KMS-11 (cell line): ENCODE measurements at regions not wholly inside any gene's neighbourhood (a gene's known extent, or its start where the extent isn't known, plus 50 kb on each side); places are given as distances from the start of the nearest gene placed in this dataset.
"Not testable (repeated sequence)": the region's sequence is repeated elsewhere in the genome, so short reads cannot be mapped to it uniquely, and the experiment has no call there.

Source experiments
- H2AFZ ChIP-seq: fragments of 200-600 bp; sonication (generic); 2 replicates; pipeline ENCODE4 v1.6.1; 2016; ENCODE audit warnings: antibody characterized with exemption, mixed run types, low read depth
- H3K27ac ChIP-seq: fragments of 200-600 bp; sonication (generic); 2 replicates; pipeline ENCODE4 v1.6.1; 2016; ENCODE audit warnings: mild to moderate bottlenecking, mixed run types
- H3K27me3 ChIP-seq: fragments of 200-600 bp; sonication (generic); 2 replicates; pipeline ENCODE4 v1.6.1; 2017; ENCODE audit warnings: mild to moderate bottlenecking, low read depth, mixed run types, moderate library complexity; ENCODE audit not compliant: insufficient read depth
- H3K36me3 ChIP-seq: fragments of 200-600 bp; sonication (generic); 2 replicates; pipeline ENCODE4 v1.6.1; 2017; ENCODE audit warnings: mild to moderate bottlenecking, mixed run types; ENCODE audit not compliant: insufficient read depth
- H3K4me1 ChIP-seq: fragments of 200-600 bp; sonication (generic); 2 replicates; pipeline ENCODE4 v1.6.1; 2016; ENCODE audit warnings: mild to moderate bottlenecking, low read depth, mixed run types; ENCODE audit not compliant: poor library complexity, severe bottlenecking
- H3K4me2 ChIP-seq: fragments of 200-600 bp; sonication (generic); 2 replicates; pipeline ENCODE4 v1.7.0; 2016; ENCODE audit warnings: mild to moderate bottlenecking, mixed run types
- H3K4me3 ChIP-seq: fragments of 200-600 bp; sonication (generic); IDR thresholded peaks from 2 replicates; pipeline ENCODE4 v1.6.1; 2017; ENCODE audit warnings: low read depth, low read length, mixed read lengths; ENCODE audit not compliant: insufficient read depth
- H3K79me2 ChIP-seq: fragments of 200-600 bp; sonication (generic); 2 replicates; pipeline ENCODE4 v1.6.1; 2016; ENCODE audit warnings: low read depth, mixed run types; ENCODE audit not compliant: insufficient read depth
- H3K9ac ChIP-seq: fragments of 200-600 bp; sonication (generic); 2 replicates; pipeline ENCODE4 v1.6.1; 2016; ENCODE audit warnings: mild to moderate bottlenecking, mixed run types
- H4K20me1 ChIP-seq: fragments of 200-600 bp; sonication (generic); 2 replicates; pipeline ENCODE4 v1.6.1; 2016; ENCODE audit warnings: mild to moderate bottlenecking, mixed run types; ENCODE audit not compliant: insufficient read depth
- TF ChIP-seq, protein P1 (sequence below): fragments of 200-600 bp; sonication (generic); conservative IDR thresholded peaks from 2 replicates; pipeline ENCODE4 v1.6.1; 2017; ENCODE audit warnings: low read depth, mild to moderate bottlenecking, antibody characterized with exemption, low read length, moderate library complexity, mixed read lengths

DNA sequence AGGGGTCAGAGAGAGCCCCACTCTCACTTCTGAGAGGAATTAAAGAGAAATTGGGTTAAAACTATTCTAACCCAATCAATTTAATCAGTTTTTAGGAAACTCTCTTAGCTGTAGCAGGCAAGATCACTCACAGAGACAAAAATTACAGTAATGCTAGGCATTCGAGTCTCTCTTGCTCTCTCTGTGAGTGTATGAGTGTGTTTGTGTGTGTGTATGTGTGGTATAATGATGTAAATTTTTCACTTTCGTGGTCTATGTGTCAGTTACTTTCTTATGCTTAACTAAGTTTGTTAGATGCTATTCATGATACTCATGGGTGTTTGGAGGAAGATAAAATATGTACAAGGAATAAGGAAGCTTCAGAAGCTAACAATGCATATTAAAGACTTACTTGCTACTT is 131.3 kb downstream of the FASLG start:
- H3K9ac ChIP-seq: no peak overlapping the region
- H2AFZ ChIP-seq: no peak overlapping the region
- no peaks in the 10 kb centered on the region for H3K36me3 ChIP-seq
- H3K79me2 ChIP-seq: no peaks in the 10 kb centered on the region
- H3K4me2 ChIP-seq: no peak overlapping the region
- no peak overlapping the region for H3K27ac ChIP-seq
- peaks cover 13% of the 10 kb centered on the region for H3K4me1 ChIP-seq
- H3K4me3 ChIP-seq: no peak overlapping the region
- TF ChIP-seq, protein P1, sequence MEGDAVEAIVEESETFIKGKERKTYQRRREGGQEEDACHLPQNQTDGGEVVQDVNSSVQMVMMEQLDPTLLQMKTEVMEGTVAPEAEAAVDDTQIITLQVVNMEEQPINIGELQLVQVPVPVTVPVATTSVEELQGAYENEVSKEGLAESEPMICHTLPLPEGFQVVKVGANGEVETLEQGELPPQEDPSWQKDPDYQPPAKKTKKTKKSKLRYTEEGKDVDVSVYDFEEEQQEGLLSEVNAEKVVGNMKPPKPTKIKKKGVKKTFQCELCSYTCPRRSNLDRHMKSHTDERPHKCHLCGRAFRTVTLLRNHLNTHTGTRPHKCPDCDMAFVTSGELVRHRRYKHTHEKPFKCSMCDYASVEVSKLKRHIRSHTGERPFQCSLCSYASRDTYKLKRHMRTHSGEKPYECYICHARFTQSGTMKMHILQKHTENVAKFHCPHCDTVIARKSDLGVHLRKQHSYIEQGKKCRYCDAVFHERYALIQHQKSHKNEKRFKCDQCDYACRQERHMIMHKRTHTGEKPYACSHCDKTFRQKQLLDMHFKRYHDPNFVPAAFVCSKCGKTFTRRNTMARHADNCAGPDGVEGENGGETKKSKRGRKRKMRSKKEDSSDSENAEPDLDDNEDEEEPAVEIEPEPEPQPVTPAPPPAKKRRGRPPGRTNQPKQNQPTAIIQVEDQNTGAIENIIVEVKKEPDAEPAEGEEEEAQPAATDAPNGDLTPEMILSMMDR: no peak
- H4K20me1 ChIP-seq: no peaks in the 10 kb centered on the region
- H3K27me3 ChIP-seq: no peaks in the 10 kb centered on the region

DNA sequence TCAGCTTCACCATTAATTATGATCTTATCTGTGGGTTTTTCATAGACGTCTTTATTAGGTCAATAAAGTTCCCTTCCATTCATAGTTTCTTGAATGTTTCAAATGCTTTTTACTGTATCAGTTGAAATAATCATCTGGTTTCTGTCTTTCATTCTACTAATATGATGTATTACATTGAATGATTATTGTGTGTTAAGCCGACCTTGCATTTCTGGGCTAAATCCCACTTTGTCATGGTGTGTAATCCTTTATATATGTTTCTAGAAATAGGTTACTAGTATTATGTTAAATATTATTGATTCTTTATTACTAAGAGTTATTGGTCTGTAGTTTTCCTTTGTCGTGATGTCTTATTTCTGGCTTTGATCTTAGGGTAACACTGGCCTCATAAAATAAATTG is 134.9 kb downstream of the FASLG start:
- no peak overlapping the region for H2AFZ ChIP-seq
- no peaks in the 10 kb centered on the region for H3K27me3 ChIP-seq
- no peaks in the 10 kb centered on the region for H3K79me2 ChIP-seq
- no peaks in the 10 kb centered on the region for H3K36me3 ChIP-seq
- H3K27ac ChIP-seq: no peak overlapping the region
- no peak overlapping the region for H3K4me2 ChIP-seq
- H3K4me1 ChIP-seq: peaks cover 13% of the 10 kb centered on the region
- no peaks in the 10 kb centered on the region for H4K20me1 ChIP-seq
- TF ChIP-seq, protein P1: no peak
- no peak overlapping the region for H3K9ac ChIP-seq
- no peak overlapping the region for H3K4me3 ChIP-seq

DNA sequence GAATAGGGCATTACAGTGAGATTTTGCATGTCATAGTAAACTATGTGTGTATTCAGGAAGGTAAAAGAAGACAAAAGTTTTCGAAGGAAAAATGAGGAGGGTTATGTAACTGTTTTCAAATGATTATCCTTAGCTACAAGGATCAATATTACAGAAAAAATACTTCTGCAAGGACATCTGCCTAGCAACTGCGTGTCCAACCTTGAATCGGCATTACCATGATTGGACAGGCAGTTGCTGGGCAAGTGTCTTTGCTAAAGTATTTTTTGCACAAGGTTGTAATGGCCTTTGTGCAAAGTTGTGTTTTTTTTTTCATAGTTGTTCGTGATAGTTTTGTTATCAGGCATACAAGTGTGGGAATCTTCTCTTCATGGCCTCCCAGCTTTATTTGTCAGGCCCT is 136.8 kb downstream of the FASLG start:
- Histone ChIP-seq H3K4me3 (no peak overlapping the region), H3K27me3 (no peaks in the 10 kb centered on the region), H2AFZ (no peak overlapping the region), H3K79me2 (no peaks in the 10 kb centered on the region), H4K20me1 (no peaks in the 10 kb centered on the region), H3K36me3 (no peaks in the 10 kb centered on the region), H3K9ac (no peak overlapping the region), H3K27ac (no peak overlapping the region), H3K4me1 (no peaks in the 10 kb centered on the region), H3K4me2 (no peak overlapping the region)
- TF ChIP-seq, protein P1: no peak

DNA sequence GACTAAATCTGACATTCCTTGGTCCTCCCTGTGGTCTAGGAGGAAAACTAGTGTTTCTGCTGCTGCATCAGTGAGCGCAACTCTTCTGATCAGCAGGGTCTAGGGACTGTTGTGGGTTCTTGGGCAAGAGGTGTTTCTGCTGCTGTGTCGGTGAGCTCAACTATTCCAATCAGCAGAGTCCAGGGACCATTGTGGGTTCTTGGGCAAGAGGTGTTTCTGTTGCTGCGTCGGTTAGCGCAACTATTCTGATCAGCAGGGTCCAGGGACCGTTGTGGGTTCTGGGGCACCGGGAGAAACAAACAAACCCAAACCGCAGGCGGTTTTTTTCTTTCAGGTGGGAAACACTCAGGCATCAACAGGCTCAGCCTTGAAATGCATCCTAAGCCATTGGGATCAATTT is 140.9 kb downstream of the FASLG start:
- H3K4me3 ChIP-seq, H3K9ac ChIP-seq, H3K36me3 ChIP-seq, H3K27ac ChIP-seq, H3K4me2 ChIP-seq, H2AFZ ChIP-seq, H3K79me2 ChIP-seq, H3K4me1 ChIP-seq, H4K20me1 ChIP-seq, H3K27me3 ChIP-seq: not testable (repeated sequence)

DNA sequence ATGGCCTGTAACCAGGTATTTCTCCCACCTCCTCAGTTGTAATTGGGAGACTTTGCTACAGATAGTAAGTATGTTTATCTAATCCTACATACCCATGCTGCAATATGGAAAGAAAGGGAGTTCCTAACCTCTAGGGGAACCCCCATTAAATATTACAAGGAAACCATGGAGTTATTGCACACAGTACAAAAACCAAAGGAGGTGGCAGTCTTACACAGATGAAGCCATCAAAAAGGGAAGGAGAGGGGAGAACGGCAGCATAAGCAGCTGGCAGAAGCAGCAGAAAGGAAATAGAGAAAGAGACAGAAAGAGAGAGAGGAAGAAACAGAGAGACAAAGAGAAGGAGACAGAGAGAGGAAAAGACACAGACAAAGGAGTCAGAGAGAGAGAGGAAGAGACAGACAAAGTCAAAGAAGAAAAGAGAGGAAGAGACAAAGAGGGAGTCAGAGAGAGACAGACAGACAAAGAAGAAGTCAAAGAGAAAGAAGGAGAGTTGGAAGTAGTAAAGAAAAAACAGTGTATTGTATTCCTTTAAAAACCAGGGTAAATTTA is 142.9 kb downstream of the FASLG start:
- Histone ChIP-seq H3K4me2 (no peak overlapping the region), H3K36me3 (no peaks in the 10 kb centered on the region), H3K79me2 (no peaks in the 10 kb centered on the region), H3K9ac (no peak overlapping the region), H4K20me1 (no peaks in the 10 kb centered on the region), H3K4me1 (peaks cover 18% of the 10 kb centered on the region), H2AFZ (no peak overlapping the region), H3K4me3 (no peak overlapping the region), H3K27me3 (no peaks in the 10 kb centered on the region; the same call in 1 of the 2 replicates), H3K27ac (no peak overlapping the region)
- TF ChIP-seq, protein P1: no peak
